SU-DHL-6 (cell line): ENCODE measurements at regions not wholly inside any gene's neighbourhood (a gene's known extent, or its start where the extent isn't known, plus 50 kb on each side); places are given as distances from the start of the nearest gene placed in this dataset.

Experiments
- H2AFZ ChIP-seq: fragments of 200-600 bp; sonication (generic); 2 replicates; pipeline ENCODE4 v1.6.1; 2014; ENCODE audit warnings: low read depth, mild to moderate bottlenecking, moderate library complexity, mixed read lengths, antibody characterized with exemption, low read length; ENCODE audit not compliant: severe bottlenecking
- H3F3A ChIP-seq: fragments of 200-600 bp; shearing (Covaris generic); 2 replicates; pipeline ENCODE4 v1.6.0; 2016; ENCODE audit warnings: antibody characterized with exemption, mild to moderate bottlenecking; ENCODE audit not compliant: insufficient read depth
- H3K27ac ChIP-seq: fragments of 200-600 bp; sonication (generic); 2 replicates; pipeline ENCODE4 v1.5.1; 2016; ENCODE audit warnings: low read depth, mild to moderate bottlenecking, low read length, moderate library complexity, mixed read lengths
- H3K27me3 ChIP-seq: fragments of 200-600 bp; sonication (generic), shearing (Covaris generic); 2 replicates; pipeline ENCODE4 v1.6.0; 2014; ENCODE audit warnings: mild to moderate bottlenecking, low read length
- H3K36me3 ChIP-seq: fragments of 200-600 bp; sonication (generic); 2 replicates; pipeline ENCODE4 v1.6.1; 2014; ENCODE audit warnings: mild to moderate bottlenecking, low read length, mixed read lengths
- H3K4me2 ChIP-seq: fragments of 300-600, 200-600 bp; shearing (Covaris generic), sonication (generic); 2 replicates; pipeline ENCODE4 v1.6.0; 2014; ENCODE audit warnings: low read length, low read depth, mild to moderate bottlenecking; ENCODE audit not compliant: poor library complexity, severe bottlenecking
- H3K4me3 ChIP-seq: fragments of 200-600 bp; sonication (generic); 2 replicates; pipeline ENCODE4 v1.5.1; 2014; ENCODE audit warnings: antibody characterized with exemption, low read length, mild to moderate bottlenecking, mixed read lengths; ENCODE audit not compliant: insufficient read depth, poor library complexity, severe bottlenecking
- H3K79me2 ChIP-seq: fragments of 200-600 bp; sonication (generic); 2 replicates; pipeline ENCODE4 v1.6.1; 2014; ENCODE audit warnings: mild to moderate bottlenecking, low read length, moderate library complexity; ENCODE audit not compliant: insufficient read depth
- H3K9ac ChIP-seq: fragments of 200-600 bp; sonication (generic); 2 replicates; pipeline ENCODE4 v1.7.0; 2014; ENCODE audit warnings: mild to moderate bottlenecking, low read length
- H3K9me2 ChIP-seq: fragments of 200-600 bp; sonication (generic); replicated peaks from 2 replicates; pipeline ENCODE4 v1.6.1; 2014; ENCODE audit warnings: low read length; ENCODE audit not compliant: insufficient read depth
- H3K9me3 ChIP-seq: fragments of 200-600 bp; sonication (generic); 2 replicates; pipeline ENCODE4 v1.6.1; 2014; ENCODE audit warnings: low read length, mixed read lengths; ENCODE audit not compliant: insufficient read depth
- H4K20me1 ChIP-seq: fragments of 200-600 bp; sonication (generic); 2 replicates; pipeline ENCODE4 v1.6.1; 2014; ENCODE audit warnings: low read depth, mild to moderate bottlenecking, antibody characterized with exemption, low read length, moderate library complexity, mixed read lengths
- CTCF ChIP-seq: fragments of 200-600 bp; sonication (generic); IDR thresholded peaks from one replicate; pipeline ENCODE4 v1.5.1; 2017; ENCODE audit warnings: antibody characterized with exemption, mild to moderate bottlenecking, low read length, moderate library complexity; ENCODE audit not compliant: insufficient read depth, poor library complexity, severe bottlenecking
- EZH2phosphoT487 ChIP-seq: fragments of 200-600 bp; sonication (generic), shearing (Covaris generic); conservative IDR thresholded peaks from 2 replicates; pipeline ENCODE4 v1.6.1; 2018; ENCODE audit warnings: mild to moderate bottlenecking, antibody characterized with exemption, low read length, moderate library complexity, mixed read lengths

GRCh38 chr1:188672153-188672552 is 1805.5 kb downstream of the BRINP3 start:
- Histone ChIP-seq H4K20me1 (no peaks in the 10 kb centered on the region), H3K4me2 (no peak overlapping the region), H3K4me3 (no peak overlapping the region), H3K9me3 (no peaks in the 10 kb centered on the region), H3K27me3 (no peaks in the 10 kb centered on the region), H3K9me2 (no peaks in the 10 kb centered on the region), H2AFZ (no peak overlapping the region), H3K9ac (no peak overlapping the region), H3K27ac (no peak overlapping the region), H3K79me2 (no peaks in the 10 kb centered on the region), H3F3A (no peaks in the 10 kb centered on the region), H3K36me3 (no peaks in the 10 kb centered on the region)
- TF ChIP-seq CTCF: no peak
- TF ChIP-seq EZH2phosphoT487: no peak

GRCh38 chr1:188689542-188689941 is 1788.1 kb downstream of the BRINP3 start:
- no peak for TF ChIP-seq EZH2phosphoT487
- TF ChIP-seq CTCF: no peak
- Histone ChIP-seq H3K9ac (no peak overlapping the region), H3K4me2 (no peak overlapping the region), H4K20me1 (no peaks in the 10 kb centered on the region), H3K79me2 (no peaks in the 10 kb centered on the region), H3F3A (no peaks in the 10 kb centered on the region), H3K4me3 (no peak overlapping the region), H3K36me3 (no peaks in the 10 kb centered on the region), H3K9me3 (no peaks in the 10 kb centered on the region), H3K27me3 (no peaks in the 10 kb centered on the region), H3K9me2 (no peaks in the 10 kb centered on the region), H2AFZ (no peak overlapping the region), H3K27ac (no peak overlapping the region)

GRCh38 chr1:188700116-188700515 is 1777.5 kb downstream of the BRINP3 start:
- H3F3A ChIP-seq: no peaks in the 10 kb centered on the region
- no peak for TF ChIP-seq EZH2phosphoT487
- no peak for TF ChIP-seq CTCF
- no peaks in the 10 kb centered on the region for H3K9me2 ChIP-seq
- H3K27ac ChIP-seq: no peak overlapping the region
- H3K4me3 ChIP-seq: no peak overlapping the region
- no peaks in the 10 kb centered on the region for H4K20me1 ChIP-seq
- no peaks in the 10 kb centered on the region for H3K9me3 ChIP-seq
- no peaks in the 10 kb centered on the region for H3K36me3 ChIP-seq
- H3K27me3 ChIP-seq: no peaks in the 10 kb centered on the region
- H3K4me2 ChIP-seq: no peak overlapping the region
- no peak overlapping the region for H3K9ac ChIP-seq
- H2AFZ ChIP-seq: no peak overlapping the region
- H3K79me2 ChIP-seq: no peaks in the 10 kb centered on the region

- no peak overlapping the region for H2AFZ ChIP-seq
- H3K9me2 ChIP-seq: no peaks in the 10 kb centered on the region
- H3F3A ChIP-seq: no peaks in the 10 kb centered on the region
- no peaks in the 10 kb centered on the region for H4K20me1 ChIP-seq
- no peak overlapping the region for H3K4me2 ChIP-seq
- no peaks in the 10 kb centered on the region for H3K79me2 ChIP-seq
- H3K9ac ChIP-seq: no peak overlapping the region
- no peak overlapping the region for H3K4me3 ChIP-seq
- no peaks in the 10 kb centered on the region for H3K36me3 ChIP-seq
- no peaks in the 10 kb centered on the region for H3K27me3 ChIP-seq
- no peaks in the 10 kb centered on the region for H3K9me3 ChIP-seq
- no peak overlapping the region for H3K27ac ChIP-seq
- TF ChIP-seq EZH2phosphoT487: no peak
- no peak for TF ChIP-seq CTCF
Observed at GRCh38 chr1:188706742-188707141, 1770.9 kb downstream of the BRINP3 start.
